ENCODE measurements at regions not wholly inside any gene's neighbourhood (a gene's known extent, or its start where the extent isn't known, plus 50 kb on each side); places are given as distances from the start of the nearest gene placed in this dataset.

GRCh38 chr10:130737621-130738020, 573.9 kb downstream of the TCERG1L start:
- CTCF ChIA-PET = no interaction called here
- POLR2A ChIA-PET = no interaction called here
- no peak for DNase-seq (ENCODE audit: extremely low spot score)
- TF ChIP-seq ZNF384 (IDR thresholded peaks at IDR 0.05) (no peak), LEF1 (IDR thresholded peaks at IDR 0.05; ENCODE audit: borderline replicate concordance) (no peak), FOXA1 (IDR thresholded peaks at IDR 0.05) (no peak), HDGF (IDR thresholded peaks at IDR 0.05; ENCODE audit: borderline replicate concordance) (no peak), ELF4 (IDR thresholded peaks at IDR 0.05) (no peak), FOXM1 (IDR thresholded peaks at IDR 0.05; ENCODE audit: borderline replicate concordance) (no peak)

- CTCF ChIA-PET = no interaction called here
Measured at GRCh38 chr10:130739016-130739756, 572.3 kb downstream of the TCERG1L start.

GRCh38 chr10:130739757-130740145, 571.8 kb downstream of the TCERG1L start:
- DNase-seq (ENCODE audit: extremely low spot score) = no peak
- POLR2A ChIA-PET = no interaction called here
- CTCF ChIA-PET = no interaction called here
- TF ChIP-seq SUZ12 (IDR thresholded peaks at IDR 0.05) = no peak
- TF ChIP-seq TARDBP (IDR thresholded peaks at IDR 0.05) = no peak
- no peak for TF ChIP-seq FOXA1 (IDR thresholded peaks at IDR 0.05)
- TF ChIP-seq CTBP1 (IDR thresholded peaks at IDR 0.05; ENCODE audit: borderline replicate concordance) = no peak
- TF ChIP-seq NFRKB (IDR thresholded peaks at IDR 0.05) = no peak

More at GRCh38 chr10:130739016-130739756, 572.3 kb downstream of the TCERG1L start:
- DNase-seq (ENCODE audit: extremely low spot score) = no peak
- POLR2A ChIA-PET = no interaction called here
- no peak for TF ChIP-seq FOXA1 (IDR thresholded peaks at IDR 0.05)
- TF ChIP-seq LEF1 (IDR thresholded peaks at IDR 0.05; ENCODE audit: borderline replicate concordance) = no peak
- TF ChIP-seq HDGF (IDR thresholded peaks at IDR 0.05; ENCODE audit: borderline replicate concordance) = no peak
- TF ChIP-seq CTBP1 (IDR thresholded peaks at IDR 0.05; ENCODE audit: borderline replicate concordance) = no peak
- no peak for TF ChIP-seq ZNF384 (IDR thresholded peaks at IDR 0.05)
- no peak for TF ChIP-seq SUZ12 (IDR thresholded peaks at IDR 0.05)
- no peak for TF ChIP-seq L3MBTL2 (conservative IDR thresholded peaks at IDR 0.05)
- TF ChIP-seq FOXM1 (IDR thresholded peaks at IDR 0.05; ENCODE audit: borderline replicate concordance) = no peak

GRCh38 chr10:130740166-130740565, 571.4 kb downstream of the TCERG1L start:
- CTCF ChIA-PET = no interaction called here
- DNase-seq (ENCODE audit: extremely low spot score) = no peak
- no peak for TF ChIP-seq L3MBTL2 (conservative IDR thresholded peaks at IDR 0.05)
- TF ChIP-seq SUZ12 (IDR thresholded peaks at IDR 0.05) = no peak
- no peak for TF ChIP-seq FOXM1 (IDR thresholded peaks at IDR 0.05; ENCODE audit: borderline replicate concordance)
- TF ChIP-seq CTBP1 (IDR thresholded peaks at IDR 0.05; ENCODE audit: borderline replicate concordance) = no peak
- no peak for TF ChIP-seq FOXK2 (IDR thresholded peaks at IDR 0.05)
- TF ChIP-seq ZNF384 (IDR thresholded peaks at IDR 0.05) = no peak
- no peak for TF ChIP-seq ARNT (IDR thresholded peaks at IDR 0.05)
- POLR2A ChIA-PET = no interaction called here

- CTCF ChIA-PET = no interaction called here
- POLR2A ChIA-PET = no interaction called here
- no peak for DNase-seq (ENCODE audit: extremely low spot score)
- TF ChIP-seq LEF1 (IDR thresholded peaks at IDR 0.05; ENCODE audit: borderline replicate concordance) (no peak), SUZ12 (IDR thresholded peaks at IDR 0.05) (no peak), TARDBP (IDR thresholded peaks at IDR 0.05) (no peak), PKNOX1 (IDR thresholded peaks at IDR 0.05) (no peak), HDGF (IDR thresholded peaks at IDR 0.05; ENCODE audit: borderline replicate concordance) (no peak), FOXM1 (IDR thresholded peaks at IDR 0.05; ENCODE audit: borderline replicate concordance) (no peak), BHLHE40 (IDR thresholded peaks at IDR 0.05; ENCODE audit: borderline replicate concordance) (no peak), FOXA1 (IDR thresholded peaks at IDR 0.05) (no peak), FOXK2 (IDR thresholded peaks at IDR 0.05) (no peak), L3MBTL2 (conservative IDR thresholded peaks at IDR 0.05) (no peak), SP1 (IDR thresholded peaks at IDR 0.05) (no peak), ELF4 (IDR thresholded peaks at IDR 0.05) (no peak), CTBP1 (IDR thresholded peaks at IDR 0.05; ENCODE audit: borderline replicate concordance) (no peak), ZNF384 (IDR thresholded peaks at IDR 0.05) (no peak), ARNT (IDR thresholded peaks at IDR 0.05) (no peak), NFRKB (IDR thresholded peaks at IDR 0.05) (no peak)
Measured at GRCh38 chr10:130740915-130741750, 570.4 kb downstream of the TCERG1L start.

- TF ChIP-seq TARDBP (IDR thresholded peaks at IDR 0.05) (no peak), FOXK2 (IDR thresholded peaks at IDR 0.05) (no peak), BHLHE40 (IDR thresholded peaks at IDR 0.05; ENCODE audit: borderline replicate concordance) (no peak), CTBP1 (IDR thresholded peaks at IDR 0.05; ENCODE audit: borderline replicate concordance) (no peak), ARNT (IDR thresholded peaks at IDR 0.05) (no peak), ELF4 (IDR thresholded peaks at IDR 0.05) (no peak), PKNOX1 (IDR thresholded peaks at IDR 0.05) (no peak), HDGF (IDR thresholded peaks at IDR 0.05; ENCODE audit: borderline replicate concordance) (no peak)
- no peak for DNase-seq (ENCODE audit: extremely low spot score)
- ChIA-PET CTCF (no interaction called here), POLR2A (no interaction called here)
Measured at GRCh38 chr10:130741901-130742855, 569.3 kb downstream of the TCERG1L start.

All from HEK293T (cell line).